Keratinocyte (primary cell): ENCODE measurements at regions not wholly inside any gene's neighbourhood (a gene's known extent, or its start where the extent isn't known, plus 50 kb on each side); places are given as distances from the start of the nearest gene placed in this dataset.

Experiments used
- EZH2 ChIP-seq: IDR thresholded peaks from one replicate; pipeline ENCODE4 v1.6.1; 2012; ENCODE audit warnings: inconsistent platforms, mild to moderate bottlenecking, low read length, moderate library complexity
- TF ChIP-seq, protein P1 (sequence below), 3 experiments: IDR thresholded peaks in 1 of 3; conservative IDR thresholded peaks in 1 of 3; optimal IDR thresholded peaks in 1 of 3; 2 replicates in 2 of 3; 3 replicates in 1 of 3; pipeline versions ENCODE3 to v1.5.1; 2011; ENCODE audit warnings: low read length in 3 of 3, mild to moderate bottlenecking in 3 of 3, moderate library complexity in 2 of 3, control low read depth in 1 of 3, inconsistent platforms in 1 of 3; ENCODE audit not compliant: insufficient read depth in 2 of 3; ENCODE audit errors: extremely low read depth in 1 of 3

DNA sequence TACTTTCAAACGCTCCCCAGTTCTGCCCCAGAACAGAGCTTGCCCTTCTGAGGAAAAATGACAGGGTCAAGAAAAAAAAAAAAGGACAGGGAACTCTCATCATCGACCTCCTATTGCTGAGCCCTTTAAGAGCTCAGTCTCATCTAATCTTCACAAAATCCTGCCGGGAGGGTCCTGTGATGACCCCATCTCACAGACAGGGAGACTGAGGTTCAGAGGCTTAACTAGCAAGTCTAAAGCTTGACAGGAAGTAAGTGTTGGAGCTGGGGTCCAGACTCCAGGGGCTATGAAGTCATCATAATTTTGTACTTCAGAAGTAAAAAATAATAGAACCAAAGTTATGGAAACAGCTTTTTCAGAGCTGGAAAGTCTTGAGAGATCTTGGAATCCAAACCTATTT lies 171.1 kb upstream of the MYCN start:
- TF ChIP-seq, protein P1, sequence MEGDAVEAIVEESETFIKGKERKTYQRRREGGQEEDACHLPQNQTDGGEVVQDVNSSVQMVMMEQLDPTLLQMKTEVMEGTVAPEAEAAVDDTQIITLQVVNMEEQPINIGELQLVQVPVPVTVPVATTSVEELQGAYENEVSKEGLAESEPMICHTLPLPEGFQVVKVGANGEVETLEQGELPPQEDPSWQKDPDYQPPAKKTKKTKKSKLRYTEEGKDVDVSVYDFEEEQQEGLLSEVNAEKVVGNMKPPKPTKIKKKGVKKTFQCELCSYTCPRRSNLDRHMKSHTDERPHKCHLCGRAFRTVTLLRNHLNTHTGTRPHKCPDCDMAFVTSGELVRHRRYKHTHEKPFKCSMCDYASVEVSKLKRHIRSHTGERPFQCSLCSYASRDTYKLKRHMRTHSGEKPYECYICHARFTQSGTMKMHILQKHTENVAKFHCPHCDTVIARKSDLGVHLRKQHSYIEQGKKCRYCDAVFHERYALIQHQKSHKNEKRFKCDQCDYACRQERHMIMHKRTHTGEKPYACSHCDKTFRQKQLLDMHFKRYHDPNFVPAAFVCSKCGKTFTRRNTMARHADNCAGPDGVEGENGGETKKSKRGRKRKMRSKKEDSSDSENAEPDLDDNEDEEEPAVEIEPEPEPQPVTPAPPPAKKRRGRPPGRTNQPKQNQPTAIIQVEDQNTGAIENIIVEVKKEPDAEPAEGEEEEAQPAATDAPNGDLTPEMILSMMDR (optimal IDR thresholded peaks at IDR 0.05 in 1 of 3, IDR thresholded peaks at IDR 0.05 in 1 of 3, conservative IDR thresholded peaks at IDR 0.05 in 1 of 3; ENCODE audit: extremely low read depth in 1 of 3, insufficient read depth in 2 of 3, low read length in 3 of 3): no peak
- TF ChIP-seq EZH2: no peak
